ENCODE measurements at regions not wholly inside any gene's neighbourhood (a gene's known extent, or its start where the extent isn't known, plus 50 kb on each side); places are given as distances from the start of the nearest gene placed in this dataset.

DNA sequence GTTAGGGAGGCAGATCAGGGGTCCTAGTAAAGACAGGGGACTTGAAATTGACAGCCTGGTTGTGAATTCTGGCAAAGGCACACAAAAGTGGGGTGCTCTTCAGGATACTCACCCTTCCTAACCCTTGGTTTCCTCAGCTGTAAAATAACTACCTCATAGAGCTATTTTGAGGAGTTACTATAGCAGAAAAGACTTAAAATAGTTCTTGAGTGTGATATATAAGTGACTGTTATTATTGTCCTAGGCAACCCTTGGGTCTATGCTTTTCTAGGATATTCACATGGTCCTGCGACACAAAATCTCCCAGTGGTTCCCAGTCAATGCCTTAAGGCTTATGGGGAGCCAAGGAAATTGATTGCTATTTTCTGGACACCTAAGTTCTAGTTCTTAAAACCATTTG is 98.1 kb upstream of the NAMPT start:
- TF ChIP-seq POLR2AphosphoS5 (IDR thresholded peaks at IDR 0.05; ENCODE audit: low read depth, low read length): no peak
- TF ChIP-seq POLR2A (IDR thresholded peaks at IDR 0.05; ENCODE audit: low read depth, low read length): no peak
- TF ChIP-seq TAF1 (IDR thresholded peaks at IDR 0.05; ENCODE audit: low read depth, low read length): no peak

Measured in GM12891 (cell line).